ENCODE measurements at regions not wholly inside any gene's neighbourhood (a gene's known extent, or its start where the extent isn't known, plus 50 kb on each side); places are given as distances from the start of the nearest gene placed in this dataset.

- Histone ChIP-seq H3K9me2 (ENCODE audit: insufficient read depth) (no peaks in the 10 kb centered on the region), H3K36me3 (ENCODE audit: control insufficient read depth in 1 of 2, insufficient read depth in 2 of 2, low read length in 2 of 2) (no peaks in the 10 kb centered on the region), H3K4me3 (replicated peaks in 1 of 2; ENCODE audit: low read depth in 1 of 2, low read length in 2 of 2) (no peak overlapping the region), H3K9me3 (ENCODE audit: control insufficient read depth in 1 of 2, insufficient read depth in 1 of 2, low read depth in 1 of 2, low read length in 2 of 2) (no peaks in the 10 kb centered on the region), H3K27me3 (ENCODE audit: insufficient read depth, low read length) (no peaks in the 10 kb centered on the region), H3K4me1 (ENCODE audit: control insufficient read depth in 1 of 2, insufficient read depth in 2 of 2, low read length in 2 of 2) (peaks cover 0 to 4% of the 10 kb centered on the region in 2 experiments; a peak in 3 of 4 replicates), H4K20me1 (ENCODE audit: insufficient read depth) (no peaks in the 10 kb centered on the region), H2AFZ (ENCODE audit: low read depth, low read length, poor library complexity, severe bottlenecking) (no peak overlapping the region), H3K79me2 (ENCODE audit: insufficient read depth, low read length) (no peaks in the 10 kb centered on the region), H3K4me2 (ENCODE audit: low read length) (no peak overlapping the region), H3K27ac (ENCODE audit: low read depth, low read length) (no peak overlapping the region), H3K9ac (ENCODE audit: low read length) (no peak overlapping the region)
- no peak for TF ChIP-seq EZH2 (IDR thresholded peaks at IDR 0.05)
- TF ChIP-seq ZBTB33 (IDR thresholded peaks at IDR 0.05; ENCODE audit: extremely low read depth, insufficient replicate concordance, low read length): no peak
- TF ChIP-seq SP1 (IDR thresholded peaks at IDR 0.05; ENCODE audit: low read depth): no peak
- TF ChIP-seq CBX3 (IDR thresholded peaks at IDR 0.05; ENCODE audit: low read depth): no peak
- TF ChIP-seq ZNF274 (IDR thresholded peaks at IDR 0.05; ENCODE audit: low read depth, low read length): no peak
- no peak for TF ChIP-seq ELF1 (IDR thresholded peaks at IDR 0.05; ENCODE audit: borderline replicate concordance, low read depth)
- no peak for TF ChIP-seq REST (IDR thresholded peaks at IDR 0.05; ENCODE audit: low read depth)
- no peak for TF ChIP-seq EGR1 (IDR thresholded peaks at IDR 0.05; ENCODE audit: low read depth)
- TF ChIP-seq YY1 (IDR thresholded peaks at IDR 0.05; ENCODE audit: extremely low read depth, insufficient replicate concordance, low read depth, low read length): no peak
- no peak for TF ChIP-seq POLR2A (IDR thresholded peaks at IDR 0.05; ENCODE audit: borderline replicate concordance, extremely low read depth, insufficient read depth, insufficient read length)
- no peak for TF ChIP-seq CEBPB (IDR thresholded peaks at IDR 0.05; ENCODE audit: low read depth)
- TF ChIP-seq TCF7L2 (IDR thresholded peaks at IDR 0.05; ENCODE audit: borderline replicate concordance, extremely low read depth, insufficient read depth, insufficient read length): no peak
- TF ChIP-seq MAX (IDR thresholded peaks at IDR 0.05): no peak
- TF ChIP-seq RAD21 (IDR thresholded peaks at IDR 0.05; ENCODE audit: low read depth): no peak
- no peak for TF ChIP-seq JUND (IDR thresholded peaks at IDR 0.05)
- TF ChIP-seq FOSL1 (IDR thresholded peaks at IDR 0.05; ENCODE audit: low read depth): no peak
- TF ChIP-seq POLR2AphosphoS5 (IDR thresholded peaks at IDR 0.05; ENCODE audit: low read depth, low read length): no peak
- ChIA-PET RAD21 (ENCODE audit: low non-redundant PET in 1 of 2, low total read pairs in 2 of 2, uncharacterized antibody in 2 of 2, unreplicated experiment in 2 of 2) (no interaction called here), POLR2A (no interaction called here), CTCF (no interaction called here)
- ATAC-seq (no peak), DNase-seq (ENCODE audit: low read depth, low spot score) (no peak)
- BruUV-seq (replicated peaks): no TSS peak
- intact Hi-C loops (cut with micrococcal nuclease): no loop called here
These were observed 221.1 kb downstream of the ENC1 start for GRCh38 chr5:74419468-74419867.
